Neural progenitor cell (in vitro differentiated cells): ENCODE measurements at regions not wholly inside any gene's neighbourhood (a gene's known extent, or its start where the extent isn't known, plus 50 kb on each side); places are given as distances from the start of the nearest gene placed in this dataset.

ENCODE experiments used
- EZH2 ChIP-seq: fragments of 200-600 bp; sonication (generic); IDR thresholded peaks from 2 replicates; pipeline ENCODE4 v1.6.1; 2017; ENCODE audit warnings: antibody characterized with exemption, mild to moderate bottlenecking, moderate library complexity
- TF ChIP-seq, protein P1 (sequence below): fragments of 200-600 bp; sonication (generic); IDR thresholded peaks from 2 replicates; pipeline ENCODE4 v1.5.1; 2017; ENCODE audit warnings: antibody characterized with exemption, mild to moderate bottlenecking

DNA sequence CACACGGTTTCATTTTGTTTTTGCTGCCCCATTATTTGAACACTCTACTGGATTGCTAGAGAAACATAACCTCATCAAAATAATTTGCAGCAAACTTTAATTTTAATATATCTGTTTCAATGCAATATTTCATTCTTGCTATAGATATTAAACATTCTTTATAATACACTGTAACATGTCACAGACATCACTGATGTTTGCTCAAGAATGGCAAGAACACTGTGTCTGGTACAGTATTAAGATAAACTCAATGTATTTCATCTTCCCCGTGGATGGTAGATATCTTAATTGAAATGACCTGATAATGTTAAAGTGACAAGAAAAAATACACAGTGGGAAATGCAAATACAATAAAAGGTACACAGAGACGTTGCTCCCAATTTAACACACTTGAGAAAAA, 86.0 kb downstream of the PTCHD4 start:
- TF ChIP-seq, protein P1, sequence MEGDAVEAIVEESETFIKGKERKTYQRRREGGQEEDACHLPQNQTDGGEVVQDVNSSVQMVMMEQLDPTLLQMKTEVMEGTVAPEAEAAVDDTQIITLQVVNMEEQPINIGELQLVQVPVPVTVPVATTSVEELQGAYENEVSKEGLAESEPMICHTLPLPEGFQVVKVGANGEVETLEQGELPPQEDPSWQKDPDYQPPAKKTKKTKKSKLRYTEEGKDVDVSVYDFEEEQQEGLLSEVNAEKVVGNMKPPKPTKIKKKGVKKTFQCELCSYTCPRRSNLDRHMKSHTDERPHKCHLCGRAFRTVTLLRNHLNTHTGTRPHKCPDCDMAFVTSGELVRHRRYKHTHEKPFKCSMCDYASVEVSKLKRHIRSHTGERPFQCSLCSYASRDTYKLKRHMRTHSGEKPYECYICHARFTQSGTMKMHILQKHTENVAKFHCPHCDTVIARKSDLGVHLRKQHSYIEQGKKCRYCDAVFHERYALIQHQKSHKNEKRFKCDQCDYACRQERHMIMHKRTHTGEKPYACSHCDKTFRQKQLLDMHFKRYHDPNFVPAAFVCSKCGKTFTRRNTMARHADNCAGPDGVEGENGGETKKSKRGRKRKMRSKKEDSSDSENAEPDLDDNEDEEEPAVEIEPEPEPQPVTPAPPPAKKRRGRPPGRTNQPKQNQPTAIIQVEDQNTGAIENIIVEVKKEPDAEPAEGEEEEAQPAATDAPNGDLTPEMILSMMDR, result no peak
- TF ChIP-seq EZH2, result no peak
